OCI-LY1 (cell line): ENCODE measurements at regions not wholly inside any gene's neighbourhood (a gene's known extent, or its start where the extent isn't known, plus 50 kb on each side); places are given as distances from the start of the nearest gene placed in this dataset.

ENCODE experiments used
- EZH2 ChIP-seq: fragments of 200-600 bp; sonication (generic), shearing (Covaris generic); IDR thresholded peaks from 2 replicates; pipeline ENCODE4 v1.8.0; 2017; ENCODE audit warnings: borderline replicate concordance, mixed run types, mild to moderate bottlenecking, antibody characterized with exemption, low read length, moderate library complexity, mixed read lengths
- TF ChIP-seq, protein P1 (sequence below): fragments of 200-600 bp; sonication (generic), shearing (Covaris generic); IDR thresholded peaks from 2 replicates; pipeline ENCODE4 v1.5.1; 2017; ENCODE audit warnings: mild to moderate bottlenecking, antibody characterized with exemption, low read length, moderate library complexity, mixed read lengths

DNA sequence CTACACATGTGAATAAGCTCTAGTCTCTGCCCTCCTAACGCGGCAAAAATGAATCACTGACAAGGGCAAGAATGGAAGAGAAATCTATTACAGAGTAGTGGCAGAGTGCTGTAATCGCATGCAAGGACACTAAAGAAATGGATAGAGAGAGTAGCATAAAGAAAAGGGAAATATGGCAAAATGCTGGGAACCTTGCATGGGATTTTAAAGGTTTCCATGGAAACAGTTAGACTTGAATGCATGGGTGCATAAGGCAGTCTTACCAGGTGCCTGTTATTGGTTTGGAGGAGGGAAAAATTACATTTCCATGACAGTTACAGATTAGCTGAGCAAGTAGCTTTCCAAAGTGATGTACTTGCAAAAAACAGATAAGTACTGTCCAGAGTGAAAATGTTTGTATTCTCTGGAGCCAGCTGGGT, 233.4 kb downstream of the PTN start:
- TF ChIP-seq EZH2, result no peak
- TF ChIP-seq, protein P1, sequence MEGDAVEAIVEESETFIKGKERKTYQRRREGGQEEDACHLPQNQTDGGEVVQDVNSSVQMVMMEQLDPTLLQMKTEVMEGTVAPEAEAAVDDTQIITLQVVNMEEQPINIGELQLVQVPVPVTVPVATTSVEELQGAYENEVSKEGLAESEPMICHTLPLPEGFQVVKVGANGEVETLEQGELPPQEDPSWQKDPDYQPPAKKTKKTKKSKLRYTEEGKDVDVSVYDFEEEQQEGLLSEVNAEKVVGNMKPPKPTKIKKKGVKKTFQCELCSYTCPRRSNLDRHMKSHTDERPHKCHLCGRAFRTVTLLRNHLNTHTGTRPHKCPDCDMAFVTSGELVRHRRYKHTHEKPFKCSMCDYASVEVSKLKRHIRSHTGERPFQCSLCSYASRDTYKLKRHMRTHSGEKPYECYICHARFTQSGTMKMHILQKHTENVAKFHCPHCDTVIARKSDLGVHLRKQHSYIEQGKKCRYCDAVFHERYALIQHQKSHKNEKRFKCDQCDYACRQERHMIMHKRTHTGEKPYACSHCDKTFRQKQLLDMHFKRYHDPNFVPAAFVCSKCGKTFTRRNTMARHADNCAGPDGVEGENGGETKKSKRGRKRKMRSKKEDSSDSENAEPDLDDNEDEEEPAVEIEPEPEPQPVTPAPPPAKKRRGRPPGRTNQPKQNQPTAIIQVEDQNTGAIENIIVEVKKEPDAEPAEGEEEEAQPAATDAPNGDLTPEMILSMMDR, result no peak
